Forelimb muscle (tissue), 1 donor: ENCODE measurements at regions not wholly inside any gene's neighbourhood (a gene's known extent, or its start where the extent isn't known, plus 50 kb on each side); places are given as distances from the start of the nearest gene placed in this dataset.
"Not testable (repeated sequence)": the region's sequence is repeated elsewhere in the genome, so short reads cannot be mapped to it uniquely, and the experiment has no call there.

ENCODE experiments used
- DNase-seq: peaks from one replicate; pipeline ENCODE4 v3.0.0-alpha.2; 2013; ENCODE audit warnings: low read depth

- no peak for DNase-seq
These were observed 253.3 kb upstream of the KIAA1217 start for GRCh38 chr10:23955456-23956225.

GRCh38 chr10:23965123-23965522 is 243.8 kb upstream of the KIAA1217 start:
- no peak for DNase-seq

- no peak for DNase-seq
These were observed 243.1 kb upstream of the KIAA1217 start for GRCh38 chr10:23965880-23966279.

- no peak for DNase-seq
These were observed 242.4 kb upstream of the KIAA1217 start for GRCh38 chr10:23966504-23967051.

GRCh38 chr10:23968301-23968700 is 240.6 kb upstream of the KIAA1217 start:
- no peak for DNase-seq

GRCh38 chr10:23974746-23975272 is 234.1 kb upstream of the KIAA1217 start:
- DNase-seq = no peak

- no peak for DNase-seq
These were observed 233.5 kb upstream of the KIAA1217 start for GRCh38 chr10:23975431-23975830.

- DNase-seq = no peak
These were observed 232.7 kb upstream of the KIAA1217 start for GRCh38 chr10:23976275-23976674.

- no peak for DNase-seq
These were observed 230.6 kb upstream of the KIAA1217 start for GRCh38 chr10:23978317-23978716.

- DNase-seq = no peak
These were observed 228.8 kb upstream of the KIAA1217 start for GRCh38 chr10:23980094-23980493.

- DNase-seq = no peak
These were observed 227.2 kb upstream of the KIAA1217 start for GRCh38 chr10:23981520-23982309.

GRCh38 chr10:23984405-23984804 is 224.5 kb upstream of the KIAA1217 start:
- DNase-seq = not testable (repeated sequence)

GRCh38 chr10:23988006-23988405 is 220.9 kb upstream of the KIAA1217 start:
- no peak for DNase-seq

- peak; percentile 36 for DNase-seq
These were observed 214.4 kb upstream of the KIAA1217 start for GRCh38 chr10:23994459-23995046.

GRCh38 chr10:23999445-23999844 is 209.5 kb upstream of the KIAA1217 start:
- no peak for DNase-seq

GRCh38 chr10:24000271-24000813 is 208.6 kb upstream of the KIAA1217 start:
- no peak for DNase-seq

- DNase-seq = peak; percentile 14
These were observed 202.2 kb upstream of the KIAA1217 start for GRCh38 chr10:24006741-24007140.

- DNase-seq = no peak
These were observed 201.6 kb upstream of the KIAA1217 start for GRCh38 chr10:24007359-24007758.

- no peak for DNase-seq
These were observed 200.5 kb upstream of the KIAA1217 start for GRCh38 chr10:24008164-24009091.

GRCh38 chr10:24009115-24009514 is 199.8 kb upstream of the KIAA1217 start:
- DNase-seq = no peak

GRCh38 chr10:24009736-24010135 is 199.2 kb upstream of the KIAA1217 start:
- no peak for DNase-seq
